IMR-90 (cell line): ENCODE measurements at regions not wholly inside any gene's neighbourhood (a gene's known extent, or its start where the extent isn't known, plus 50 kb on each side); places are given as distances from the start of the nearest gene placed in this dataset.

ENCODE experiments used
- ATAC-seq: fragments of 200-7000 bp; cut with Tn5 transposase; 2 replicates; pipeline ENCODE4 v1.9.1; 2020; ENCODE audit warnings: low read depth, mild to moderate bottlenecking, moderate library complexity
- BruUV-seq: library from RNA; stranded (reverse); fragments of 400-500 nt; replicated peaks from 2 replicates; lab custom pipeline; 2021; lab: Mats Ljungman, UMichigan
- CTCF ChIA-PET: fragments of 300-600 bp; formaldehyde crosslinking; extraction: SDS; loops from one replicate; lab custom pipeline; 2021; ENCODE audit warnings: antibody characterized with exemption; lab: Yijun Ruan, JAX
- POLR2A ChIA-PET: fragments of 300-600 bp; sonication (Branson Sonifier 250); formaldehyde crosslinking; loops from one replicate; lab custom pipeline; 2022; ENCODE audit warnings: antibody characterized with exemption; ENCODE audit not compliant: unreplicated experiment; lab: Charles Lee
- DNase-seq: peaks from one replicate; pipeline ENCODE4 v3.0.0; 2013
- H2AFZ ChIP-seq: replicated peaks from 2 replicates; pipeline ENCODE3; 2013; ENCODE audit warnings: low read length, mild to moderate bottlenecking; ENCODE audit not compliant: poor library complexity
- H2AK5ac ChIP-seq: 2 replicates; pipeline ENCODE4 v1.6.1; 2013; ENCODE audit warnings: low read depth, low read length, inconsistent platforms
- H2AK9ac ChIP-seq: replicated peaks from 2 replicates; pipeline ENCODE3; 2013; ENCODE audit warnings: mild to moderate bottlenecking, low read depth, low read length, moderate library complexity; ENCODE audit not compliant: poor library complexity
- H2BK120ac ChIP-seq: 2 replicates; pipeline ENCODE4 v1.6.1; 2013; ENCODE audit warnings: low read depth, low read length, inconsistent platforms
- H2BK15ac ChIP-seq: 3 replicates; pipeline ENCODE4 v1.6.1; 2013; ENCODE audit warnings: low read depth, low read length, inconsistent platforms
- H2BK20ac ChIP-seq: 2 replicates; pipeline ENCODE4 v1.6.1; 2013; ENCODE audit warnings: low read depth, mild to moderate bottlenecking, inconsistent platforms, low read length, moderate library complexity
- H2BK5ac ChIP-seq: 2 replicates; pipeline ENCODE4 v1.6.1; 2013; ENCODE audit warnings: mild to moderate bottlenecking, low read depth, low read length, inconsistent platforms; ENCODE audit not compliant: poor library complexity, severe bottlenecking
- H3K14ac ChIP-seq: replicated peaks from 2 replicates; pipeline ENCODE4 v1.6.1; 2013; ENCODE audit warnings: low read depth, low read length, inconsistent platforms
- H3K18ac ChIP-seq: 2 replicates; pipeline ENCODE4 v1.6.1; 2013; ENCODE audit warnings: low read depth, low read length, control low read depth
- H3K23ac ChIP-seq: 2 replicates; pipeline ENCODE4 v1.6.1; 2013; ENCODE audit warnings: low read depth, low read length, inconsistent platforms
- H3K27ac ChIP-seq: 2 replicates; pipeline ENCODE4 v1.5.1; 2013; ENCODE audit warnings: mild to moderate bottlenecking, control low read depth, low read length; ENCODE audit not compliant: insufficient read depth
- H3K27me3 ChIP-seq: 2 replicates; pipeline ENCODE4 v1.6.1; 2013; ENCODE audit warnings: low read length; ENCODE audit not compliant: control insufficient read depth, insufficient read depth
- H3K36me3 ChIP-seq: 2 replicates; pipeline ENCODE4 v1.6.1; 2013; ENCODE audit warnings: low read length, mixed read lengths; ENCODE audit not compliant: control insufficient read depth, insufficient read depth
- H3K4ac ChIP-seq: 2 replicates; pipeline ENCODE4 v1.6.1; 2013; ENCODE audit warnings: low read depth, low read length, inconsistent platforms
- H3K4me1 ChIP-seq: 2 replicates; pipeline ENCODE4 v1.6.1; 2013; ENCODE audit warnings: low read length, mixed read lengths; ENCODE audit not compliant: control insufficient read depth, insufficient read depth
- H3K4me2 ChIP-seq: 2 replicates; pipeline ENCODE4 v1.6.1; 2013; ENCODE audit warnings: low read depth, mild to moderate bottlenecking, control low read depth, low read length, moderate library complexity
- H3K4me3 ChIP-seq: 2 replicates; pipeline ENCODE4 v1.5.1; 2013; ENCODE audit warnings: low read depth, mild to moderate bottlenecking, control low read depth, low read length, moderate library complexity; ENCODE audit not compliant: insufficient read depth
- H3K56ac ChIP-seq: 2 replicates; pipeline ENCODE4 v1.6.1; 2013; ENCODE audit warnings: low read length, inconsistent platforms; ENCODE audit not compliant: insufficient read depth; ENCODE audit errors: extremely low read depth
- H3K79me1 ChIP-seq, 2 experiments: 2 replicates each; pipeline ENCODE4 v1.6.1; 2013; ENCODE audit warnings: low read length in 2 of 2, inconsistent platforms in 1 of 2, low read depth in 1 of 2
- H3K9ac ChIP-seq: 2 replicates; pipeline ENCODE4 v1.6.1; 2013; ENCODE audit warnings: low read depth, low read length, control low read depth
- H3K9me1 ChIP-seq: 2 replicates; pipeline ENCODE4 v1.6.1; 2013; ENCODE audit warnings: low read length, inconsistent platforms; ENCODE audit not compliant: insufficient read depth
- H3K9me3 ChIP-seq: 2 replicates; pipeline ENCODE4 v1.6.1; 2013; ENCODE audit warnings: low read length; ENCODE audit not compliant: control insufficient read depth, insufficient read depth
- H4K20me1 ChIP-seq: 2 replicates; pipeline ENCODE4 v1.6.1; 2013; ENCODE audit warnings: low read length, inconsistent platforms; ENCODE audit not compliant: insufficient read depth
- H4K5ac ChIP-seq: 2 replicates; pipeline ENCODE4 v1.6.1; 2013; ENCODE audit warnings: mild to moderate bottlenecking, low read depth, low read length, control low read depth
- H4K8ac ChIP-seq, 2 experiments: 2 replicates each; pipeline ENCODE4 v1.6.1; 2013; ENCODE audit warnings: low read depth in 2 of 2, low read length in 2 of 2, control low read depth in 1 of 2, inconsistent platforms in 1 of 2
- H4K91ac ChIP-seq: 2 replicates; pipeline ENCODE4 v1.6.1; 2013; ENCODE audit warnings: low read depth, low read length, inconsistent platforms; ENCODE audit not compliant: insufficient read depth
- BHLHE40 ChIP-seq: fragments of 150-350 bp; IDR thresholded peaks from 2 replicates; pipeline ENCODE4 v1.6.1; 2016; ENCODE audit warnings: mild to moderate bottlenecking, low read depth, low read length
- CEBPB ChIP-seq: IDR thresholded peaks from 2 replicates; pipeline ENCODE4 v1.6.1; 2012; ENCODE audit warnings: low read depth, low read length, improper control_type of control experiment
- CHD1 ChIP-seq: IDR thresholded peaks from 2 replicates; pipeline ENCODE4 v1.6.1; 2012; ENCODE audit warnings: low read depth, low read length, improper control_type of control experiment
- FOS ChIP-seq: fragments of 150-350 bp; IDR thresholded peaks from 2 replicates; pipeline ENCODE4 v1.6.1; 2016; ENCODE audit warnings: low read depth, low read length
- MAFK ChIP-seq: IDR thresholded peaks from 2 replicates; pipeline ENCODE4 v1.6.1; 2012; ENCODE audit warnings: low read depth, low read length, improper control_type of control experiment
- RAD21 ChIP-seq: IDR thresholded peaks from 2 replicates; pipeline ENCODE4 v1.6.1; 2012; ENCODE audit warnings: low read length, improper control_type of control experiment
- RCOR1 ChIP-seq: IDR thresholded peaks from 2 replicates; pipeline ENCODE4 v1.6.1; 2012; ENCODE audit warnings: mild to moderate bottlenecking, low read length, improper control_type of control experiment; ENCODE audit not compliant: insufficient replicate concordance
- RFX5 ChIP-seq: IDR thresholded peaks from 2 replicates; pipeline ENCODE4 v1.8.0; 2012; ENCODE audit warnings: low read depth, mild to moderate bottlenecking, low read length, moderate library complexity
- SMC3 ChIP-seq: fragments of 150-350 bp; IDR thresholded peaks from 2 replicates; pipeline ENCODE4 v1.6.1; 2016; ENCODE audit warnings: low read depth, mild to moderate bottlenecking, antibody characterized with exemption, low read length, moderate library complexity
- WGBS, 2 experiments: methylation state at CpG; one replicate each; pipeline versions ENCODE4 v1.1.5 to v1.1.7; 2013; ENCODE audit warnings: missing lambda C conversion rate in 2 of 2; ENCODE audit not compliant: insufficient read length in 1 of 2; ENCODE audit errors: extremely low coverage in 2 of 2; 5-methylcytosine and 5-hydroxymethylcytosine counted together
- dilution Hi-C: fragments of 300-500 bp; cut with HindIII; formaldehyde crosslinking; loops from one replicate; pipeline ENCODE4 v1.14.3; 2018; ENCODE audit warnings: low sequenced_read_pairs; ENCODE audit not compliant: unreplicated experiment
- in situ Hi-C: fragments of 300-500 bp; cut with MboI; formaldehyde crosslinking; loops from 3 replicates; pipeline ENCODE4 v1.14.3; 2019; ENCODE audit warnings: low sequenced_read_pairs, inconsistent platforms, mixed read lengths
- intact Hi-C: fragments of 100-400 bp; cut with micrococcal nuclease; formaldehyde crosslinking; loops from 2 replicates; pipeline ENCODE4 v1.10.0; 2022
- TF ChIP-seq, protein P1 (sequence below): fragments of 150-350 bp; IDR thresholded peaks from 2 replicates; pipeline ENCODE4 v1.6.1; 2017; ENCODE audit warnings: mild to moderate bottlenecking, antibody characterized with exemption, low read length, low read depth
- TF ChIP-seq, protein P2 (sequence below): conservative IDR thresholded peaks from 2 replicates; pipeline ENCODE4 v1.5.1; 2012; ENCODE audit warnings: mild to moderate bottlenecking, low read depth, low read length, improper control_type of control experiment
- TF ChIP-seq, protein P3 (sequence below): fragments of 150-350 bp; IDR thresholded peaks from 2 replicates; pipeline ENCODE4 v1.6.1; 2016; ENCODE audit warnings: low read depth, mild to moderate bottlenecking, low read length, moderate library complexity, borderline replicate concordance

DNA sequence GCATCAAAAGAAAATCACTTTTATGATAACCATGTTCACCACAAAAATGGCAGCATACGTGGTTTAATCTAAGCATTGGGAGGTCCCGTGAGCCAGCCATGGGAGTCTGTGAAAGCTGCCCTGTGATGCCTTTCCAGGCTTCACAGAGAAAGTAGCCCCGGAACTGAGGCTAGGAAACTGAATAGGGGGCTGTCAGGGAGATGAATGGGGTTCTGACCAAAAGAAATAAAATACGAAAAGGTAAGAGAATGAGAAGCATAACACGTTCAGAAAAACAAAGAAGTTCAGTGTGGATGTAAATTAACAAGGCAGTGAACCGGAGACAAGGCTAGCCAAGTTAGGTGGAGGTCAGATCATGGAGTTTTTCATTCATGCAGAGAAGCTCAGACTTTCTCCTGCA lies 118.9 kb downstream of the ANXA2 start:
- Histone ChIP-seq H2BK15ac (no peak overlapping the region), H2AK5ac (no peak overlapping the region), H3K9ac (no peak overlapping the region), H3K4me2 (no peak overlapping the region), H3K4me1 (no peaks in the 10 kb centered on the region), H3K4me3 (no peak overlapping the region), H3K27me3 (peaks cover 2% of the 10 kb centered on the region), H2BK5ac (no peak overlapping the region), H3K14ac (no peak overlapping the region), H2AK9ac (no peak overlapping the region), H2AFZ (no peak overlapping the region), H4K5ac (no peak overlapping the region), H3K27ac (no peak overlapping the region), H3K18ac (no peak overlapping the region), H4K91ac (no peak overlapping the region), H3K36me3 (no peaks in the 10 kb centered on the region), H3K23ac (no peak overlapping the region), H3K9me1 (no peaks in the 10 kb centered on the region), H4K8ac (no peak overlapping the region), H3K4ac (no peak overlapping the region), H2BK20ac (no peak overlapping the region), H3K56ac (no peak overlapping the region), H3K79me1 (no peaks in the 10 kb centered on the region), H2BK120ac (no peak overlapping the region), H3K9me3 (0 out of 2 replicates have a peak, but pooled peaks cover 2% of the 10 kb centered on the region), H4K20me1 (no peaks in the 10 kb centered on the region)
- no TSS peak for BruUV-seq
- ChIA-PET CTCF (interaction anchor here (1.5 kb wide), 1 partner anchor 15 kb away, joined by 3 read pairs; no protein-coding TSS in a partner anchor), POLR2A (no interaction called here)
- 23% methylated on average over 2 of the region's 6 CpGs; no CpG with 5 or more reads in 1 of the 2 experiments for WGBS, 2 experiments
- ATAC-seq = no peak
- dilution Hi-C loops = no loop called here
- TF ChIP-seq SMC3 = no peak
- TF ChIP-seq FOS = no peak
- TF ChIP-seq RCOR1 = no peak
- TF ChIP-seq, protein P1, sequence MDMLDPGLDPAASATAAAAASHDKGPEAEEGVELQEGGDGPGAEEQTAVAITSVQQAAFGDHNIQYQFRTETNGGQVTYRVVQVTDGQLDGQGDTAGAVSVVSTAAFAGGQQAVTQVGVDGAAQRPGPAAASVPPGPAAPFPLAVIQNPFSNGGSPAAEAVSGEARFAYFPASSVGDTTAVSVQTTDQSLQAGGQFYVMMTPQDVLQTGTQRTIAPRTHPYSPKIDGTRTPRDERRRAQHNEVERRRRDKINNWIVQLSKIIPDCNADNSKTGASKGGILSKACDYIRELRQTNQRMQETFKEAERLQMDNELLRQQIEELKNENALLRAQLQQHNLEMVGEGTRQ = no peak
- no peak for TF ChIP-seq RAD21
- no peak for TF ChIP-seq MAFK
- no peak for TF ChIP-seq CEBPB
- TF ChIP-seq, protein P2, sequence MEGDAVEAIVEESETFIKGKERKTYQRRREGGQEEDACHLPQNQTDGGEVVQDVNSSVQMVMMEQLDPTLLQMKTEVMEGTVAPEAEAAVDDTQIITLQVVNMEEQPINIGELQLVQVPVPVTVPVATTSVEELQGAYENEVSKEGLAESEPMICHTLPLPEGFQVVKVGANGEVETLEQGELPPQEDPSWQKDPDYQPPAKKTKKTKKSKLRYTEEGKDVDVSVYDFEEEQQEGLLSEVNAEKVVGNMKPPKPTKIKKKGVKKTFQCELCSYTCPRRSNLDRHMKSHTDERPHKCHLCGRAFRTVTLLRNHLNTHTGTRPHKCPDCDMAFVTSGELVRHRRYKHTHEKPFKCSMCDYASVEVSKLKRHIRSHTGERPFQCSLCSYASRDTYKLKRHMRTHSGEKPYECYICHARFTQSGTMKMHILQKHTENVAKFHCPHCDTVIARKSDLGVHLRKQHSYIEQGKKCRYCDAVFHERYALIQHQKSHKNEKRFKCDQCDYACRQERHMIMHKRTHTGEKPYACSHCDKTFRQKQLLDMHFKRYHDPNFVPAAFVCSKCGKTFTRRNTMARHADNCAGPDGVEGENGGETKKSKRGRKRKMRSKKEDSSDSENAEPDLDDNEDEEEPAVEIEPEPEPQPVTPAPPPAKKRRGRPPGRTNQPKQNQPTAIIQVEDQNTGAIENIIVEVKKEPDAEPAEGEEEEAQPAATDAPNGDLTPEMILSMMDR = no peak
- no peak for TF ChIP-seq RFX5
- TF ChIP-seq CHD1 = no peak
- no peak for TF ChIP-seq BHLHE40
- TF ChIP-seq, protein P3, sequence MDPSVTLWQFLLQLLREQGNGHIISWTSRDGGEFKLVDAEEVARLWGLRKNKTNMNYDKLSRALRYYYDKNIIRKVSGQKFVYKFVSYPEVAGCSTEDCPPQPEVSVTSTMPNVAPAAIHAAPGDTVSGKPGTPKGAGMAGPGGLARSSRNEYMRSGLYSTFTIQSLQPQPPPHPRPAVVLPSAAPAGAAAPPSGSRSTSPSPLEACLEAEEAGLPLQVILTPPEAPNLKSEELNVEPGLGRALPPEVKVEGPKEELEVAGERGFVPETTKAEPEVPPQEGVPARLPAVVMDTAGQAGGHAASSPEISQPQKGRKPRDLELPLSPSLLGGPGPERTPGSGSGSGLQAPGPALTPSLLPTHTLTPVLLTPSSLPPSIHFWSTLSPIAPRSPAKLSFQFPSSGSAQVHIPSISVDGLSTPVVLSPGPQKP = no peak
- in situ Hi-C loops = no loop called here
- intact Hi-C loops = no loop called here
- no peak for DNase-seq
